CD14-positive monocyte (primary cell): ENCODE measurements at regions not wholly inside any gene's neighbourhood (a gene's known extent, or its start where the extent isn't known, plus 50 kb on each side); places are given as distances from the start of the nearest gene placed in this dataset.
"Not testable (repeated sequence)": the region's sequence is repeated elsewhere in the genome, so short reads cannot be mapped to it uniquely, and the experiment has no call there.

Experiments used
- DNase-seq, 3 donors: peaks; one replicate each; pipeline ENCODE4 v3.0.0-alpha.2; 2011 to 2022
- H2AFZ ChIP-seq: 2 replicates; pipeline ENCODE4 v1.6.0; 2012; ENCODE audit warnings: mild to moderate bottlenecking, low read depth, low read length, inconsistent platforms; ENCODE audit not compliant: insufficient read depth, poor library complexity, severe bottlenecking
- H3K27ac ChIP-seq, 2 donors: 1 replicate in 1 of 2; 2 replicates in 1 of 2; pipeline ENCODE4 v1.5.1; 2012 to 2013; ENCODE audit warnings: low read length in 2 of 2, control low read depth in 1 of 2, inconsistent platforms in 1 of 2, low read depth in 1 of 2, mild to moderate bottlenecking in 1 of 2
- H3K27me3 ChIP-seq, 2 donors: one replicate each; pipeline versions ENCODE4 v1.6.0 to v1.6.1; 2011 to 2013; ENCODE audit warnings: low read length in 2 of 2; ENCODE audit not compliant: control insufficient read depth in 2 of 2, insufficient read depth in 2 of 2
- H3K36me3 ChIP-seq, 2 donors: replicated peaks in 1 of 2; 1 replicate in 1 of 2; 2 replicates in 1 of 2; pipeline versions ENCODE4 v1.5.1 to v1.6.1; 2012 to 2013; ENCODE audit warnings: low read length in 2 of 2, control low read depth in 1 of 2, inconsistent platforms in 1 of 2, mild to moderate bottlenecking in 1 of 2; ENCODE audit not compliant: insufficient read depth in 2 of 2, control insufficient read depth in 1 of 2
- H3K4me1 ChIP-seq, 2 donors: 1 replicate in 1 of 2; 2 replicates in 1 of 2; pipeline versions ENCODE4 v1.5.1 to v1.6.1; 2012 to 2013; ENCODE audit warnings: low read length in 2 of 2, control low read depth in 1 of 2, inconsistent platforms in 1 of 2, mild to moderate bottlenecking in 1 of 2, moderate library complexity in 1 of 2; ENCODE audit not compliant: insufficient read depth in 2 of 2, control insufficient read depth in 1 of 2
- H3K4me2 ChIP-seq: replicated peaks from 2 replicates; pipeline ENCODE3; 2012; ENCODE audit warnings: low read length, moderate library complexity, mild to moderate bottlenecking; ENCODE audit not compliant: poor library complexity, severe bottlenecking; ENCODE audit errors: extremely low read depth
- H3K4me3 ChIP-seq, 3 experiments: fragments of 200-600 bp in 1 of 3; sonication (generic) in 1 of 3; replicated peaks in 1 of 3; 1 replicate in 2 of 3; 2 replicates in 1 of 3; pipeline ENCODE4 v1.5.1; 2011 to 2013; ENCODE audit warnings: low read length in 3 of 3, mild to moderate bottlenecking in 3 of 3, control low read depth in 2 of 3, low read depth in 2 of 3, inconsistent platforms in 1 of 3, moderate library complexity in 1 of 3
- H3K79me2 ChIP-seq: 2 replicates; pipeline ENCODE4 v1.6.0; 2012; ENCODE audit warnings: mild to moderate bottlenecking, control low read depth, inconsistent platforms, low read length, moderate library complexity; ENCODE audit not compliant: insufficient read depth
- H3K9ac ChIP-seq: 2 replicates; pipeline ENCODE4 v1.6.0; 2017; ENCODE audit warnings: low read length, mild to moderate bottlenecking; ENCODE audit not compliant: insufficient read depth, poor library complexity, severe bottlenecking
- H3K9me3 ChIP-seq, 2 donors: replicated peaks in 1 of 2; 1 replicate in 1 of 2; 2 replicates in 1 of 2; pipeline versions ENCODE4 v1.5.1 to v1.6.1; 2012 to 2013; ENCODE audit warnings: low read length in 2 of 2, control low read depth in 1 of 2; ENCODE audit not compliant: control insufficient read depth in 1 of 2, insufficient read depth in 1 of 2
- H4K20me1 ChIP-seq: 2 replicates; pipeline ENCODE4 v1.6.0; 2012; ENCODE audit warnings: mild to moderate bottlenecking, low read length, control low read depth, moderate library complexity; ENCODE audit not compliant: insufficient read depth
- H3K27ac Mint-ChIP-seq, 7 donors: one replicate each; pipeline ENCODE4 v1.8.0; 2020; ENCODE audit warnings: mild to moderate bottlenecking in 7 of 7, mixed read lengths in 7 of 7, moderate library complexity in 6 of 7, inconsistent platforms in 2 of 7
- H3K27me3 Mint-ChIP-seq, 3 donors: one replicate each; pipeline ENCODE4 v1.8.0; 2021 to 2022; ENCODE audit warnings: low read depth in 3 of 3, mild to moderate bottlenecking in 3 of 3, mixed read lengths in 3 of 3, moderate library complexity in 3 of 3, inconsistent platforms in 1 of 3
- H3K36me3 Mint-ChIP-seq, 2 donors: one replicate each; pipeline ENCODE4 v1.8.0; 2020; ENCODE audit warnings: mixed read lengths in 2 of 2, inconsistent platforms in 1 of 2, mild to moderate bottlenecking in 1 of 2
- H3K4me1 Mint-ChIP-seq: one replicate; pipeline ENCODE4 v1.8.0; 2020; ENCODE audit warnings: mild to moderate bottlenecking, mixed read lengths
- H3K4me3 Mint-ChIP-seq, 2 donors: one replicate each; pipeline ENCODE4 v1.8.0; 2020; ENCODE audit warnings: mild to moderate bottlenecking in 2 of 2, mixed read lengths in 2 of 2, moderate library complexity in 1 of 2
- H3K9me3 Mint-ChIP-seq, 7 donors: one replicate each; pipeline ENCODE4 v1.8.0; 2020 to 2022; ENCODE audit warnings: mixed read lengths in 7 of 7, mild to moderate bottlenecking in 6 of 7, moderate library complexity in 6 of 7, inconsistent platforms in 2 of 7
- WGBS: methylation state at CpG from one replicate; pipeline ENCODE4 v1.1.5; 2013; ENCODE audit warnings: missing lambda C conversion rate; ENCODE audit not compliant: insufficient coverage; 5-methylcytosine and 5-hydroxymethylcytosine counted together
- intact Hi-C, 2 donors: fragments of 100-400 bp; cut with micrococcal nuclease; formaldehyde crosslinking; loops; one replicate each; pipeline versions ENCODE4 v1.15.0 to v1.15.1; 2023
- TF ChIP-seq, protein P1 (sequence below): fragments of 200-600 bp; IDR thresholded peaks from one replicate; pipeline ENCODE4 v1.8.0; 2022; ENCODE audit warnings: antibody characterized with exemption, mild to moderate bottlenecking

DNA sequence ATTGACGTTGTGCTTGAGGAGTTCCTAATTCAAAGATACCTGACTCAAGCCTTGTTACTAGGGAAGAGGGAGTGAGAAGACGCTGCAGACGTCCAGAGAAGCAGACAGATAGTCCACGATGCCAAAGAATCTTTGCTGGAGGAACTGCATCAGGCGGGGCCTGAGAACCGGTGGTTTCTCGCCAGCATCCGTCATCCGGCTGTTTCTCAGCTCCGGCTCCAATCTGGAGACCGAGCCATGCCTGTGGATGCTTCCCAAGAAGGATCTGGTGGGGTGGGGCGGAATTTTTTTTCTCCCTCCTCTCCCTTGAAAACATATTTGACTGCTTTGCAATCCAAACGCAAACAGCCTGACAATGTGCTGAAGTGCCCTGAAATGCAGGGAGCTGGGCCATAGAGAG lies 125.8 kb upstream of the SRSF6 start:
- Histone ChIP-seq H3K9me3 (peaks cover 38 to 45% of the 10 kb centered on the region in 2 donors), H3K4me1 (no peaks in the 10 kb centered on the region), H3K9ac (no peak overlapping the region), H3K4me2 (no peak overlapping the region), H3K27ac (no peak overlapping the region), H4K20me1 (no peaks in the 10 kb centered on the region), H3K27me3 (no peaks in the 10 kb centered on the region), H3K79me2 (no peaks in the 10 kb centered on the region), H3K36me3 (no peaks in the 10 kb centered on the region), H2AFZ (no peak overlapping the region), H3K4me3 (no peak overlapping the region)
- Mint-ChIP-seq H3K27ac (no peak overlapping the region), H3K9me3 (peaks cover 25 to 51% (median 38%) of the 10 kb centered on the region in 7 donors), H3K27me3 (peaks cover 0 to 4% (median 1%) of the 10 kb centered on the region in 3 donors), H3K4me1 (no peaks in the 10 kb centered on the region), H3K4me3 (no peak overlapping the region), H3K36me3 (no peaks in the 10 kb centered on the region)
- intact Hi-C loops = no loop called here
- TF ChIP-seq, protein P1, sequence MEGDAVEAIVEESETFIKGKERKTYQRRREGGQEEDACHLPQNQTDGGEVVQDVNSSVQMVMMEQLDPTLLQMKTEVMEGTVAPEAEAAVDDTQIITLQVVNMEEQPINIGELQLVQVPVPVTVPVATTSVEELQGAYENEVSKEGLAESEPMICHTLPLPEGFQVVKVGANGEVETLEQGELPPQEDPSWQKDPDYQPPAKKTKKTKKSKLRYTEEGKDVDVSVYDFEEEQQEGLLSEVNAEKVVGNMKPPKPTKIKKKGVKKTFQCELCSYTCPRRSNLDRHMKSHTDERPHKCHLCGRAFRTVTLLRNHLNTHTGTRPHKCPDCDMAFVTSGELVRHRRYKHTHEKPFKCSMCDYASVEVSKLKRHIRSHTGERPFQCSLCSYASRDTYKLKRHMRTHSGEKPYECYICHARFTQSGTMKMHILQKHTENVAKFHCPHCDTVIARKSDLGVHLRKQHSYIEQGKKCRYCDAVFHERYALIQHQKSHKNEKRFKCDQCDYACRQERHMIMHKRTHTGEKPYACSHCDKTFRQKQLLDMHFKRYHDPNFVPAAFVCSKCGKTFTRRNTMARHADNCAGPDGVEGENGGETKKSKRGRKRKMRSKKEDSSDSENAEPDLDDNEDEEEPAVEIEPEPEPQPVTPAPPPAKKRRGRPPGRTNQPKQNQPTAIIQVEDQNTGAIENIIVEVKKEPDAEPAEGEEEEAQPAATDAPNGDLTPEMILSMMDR = no peak
- no peak for DNase-seq
- 88% methylated on average over 6 of the region's 13 CpGs for WGBS

- H3K4me2 ChIP-seq = no peak overlapping the region
- Mint-ChIP-seq H3K9me3 (peaks cover 5 to 25% (median 12%) of the 10 kb centered on the region in 7 donors), H3K4me3 (no peak overlapping the region), H3K36me3 (no peaks in the 10 kb centered on the region), H3K4me1 (no peaks in the 10 kb centered on the region), H3K27me3 (peaks cover 0 to 4% (median 4%) of the 10 kb centered on the region in 3 donors), H3K27ac (no peak overlapping the region)
- H3K4me3 ChIP-seq = no peak overlapping the region
- H2AFZ ChIP-seq = no peak overlapping the region
- H3K9ac ChIP-seq = no peak overlapping the region
- no peaks in the 10 kb centered on the region for H3K27me3 ChIP-seq
- TF ChIP-seq, protein P1 = no peak
- no CpG with 5 or more reads among the region's 1 CpG for WGBS
- H4K20me1 ChIP-seq = no peaks in the 10 kb centered on the region
- H3K4me1 ChIP-seq = no peaks in the 10 kb centered on the region
- intact Hi-C loops = no loop called here
- H3K9me3 ChIP-seq = peaks cover 6 to 13% of the 10 kb centered on the region in 2 donors
- H3K27ac ChIP-seq = no peak overlapping the region
- no peaks in the 10 kb centered on the region for H3K79me2 ChIP-seq
- no peak for DNase-seq
- H3K36me3 ChIP-seq = no peaks in the 10 kb centered on the region
Observed at GRCh38 chr20:43328697-43329096, 129.0 kb upstream of the SRSF6 start.

DNA sequence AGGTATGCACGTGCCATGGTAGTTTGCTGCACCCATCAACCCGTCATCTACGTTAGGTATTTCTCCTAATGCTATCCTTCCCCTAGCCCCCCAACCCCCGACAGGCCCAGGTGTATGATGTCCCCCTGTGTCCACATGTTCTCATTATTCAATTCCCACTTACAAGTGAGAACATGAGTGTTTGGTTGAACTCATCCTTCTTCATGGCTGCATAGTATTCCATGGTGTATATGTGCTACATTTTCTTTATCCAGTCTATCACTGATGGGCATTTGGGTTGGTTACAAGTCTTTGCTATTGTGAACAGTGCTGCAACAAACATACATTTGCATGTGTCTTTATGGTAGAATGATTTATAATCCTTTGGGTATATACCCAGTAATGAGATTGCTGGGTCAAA lies 130.5 kb upstream of the SRSF6 start:
- H3K79me2 ChIP-seq, H3K36me3 ChIP-seq, H3K9me3 ChIP-seq, H3K4me1 Mint-ChIP-seq, H3K27me3 ChIP-seq, H2AFZ ChIP-seq, H3K27ac Mint-ChIP-seq, H4K20me1 ChIP-seq, H3K4me1 ChIP-seq, H3K9ac ChIP-seq, DNase-seq, intact Hi-C loops, H3K4me2 ChIP-seq, H3K27ac ChIP-seq, H3K4me3 Mint-ChIP-seq, H3K4me3 ChIP-seq, H3K27me3 Mint-ChIP-seq, H3K36me3 Mint-ChIP-seq: not testable (repeated sequence)
- no CpG with 5 or more reads among the region's 4 CpGs for WGBS
- H3K9me3 Mint-ChIP-seq = peaks cover 1 to 15% (median 5%) of the 10 kb centered on the region in 7 donors
